ENCODE measurements at regions not wholly inside any gene's neighbourhood (a gene's known extent, or its start where the extent isn't known, plus 50 kb on each side); places are given as distances from the start of the nearest gene placed in this dataset.
A peak's percentile ranks its signal among the peaks of the same experiment; 100 is the strongest.

GRCh38 chr1:218772575-218772974, 401.1 kb upstream of the LYPLAL1 start:
- no peak overlapping the region for H3K4me3 ChIP-seq (ENCODE audit: low read length)
- no peak for DNase-seq (ENCODE audit: low read depth)
- no peak for TF ChIP-seq CTCF (conservative IDR thresholded peaks at IDR 0.05; ENCODE audit: low read depth, low read length)

- DNase-seq (ENCODE audit: low read depth), result peak; percentile 39
- no peak for TF ChIP-seq CTCF (conservative IDR thresholded peaks at IDR 0.05; ENCODE audit: low read depth, low read length)
- no peak overlapping the region for H3K4me3 ChIP-seq (ENCODE audit: low read length)
These were observed 398.1 kb upstream of the LYPLAL1 start for GRCh38 chr1:218775501-218776021.

- peak; percentile 34 for DNase-seq (ENCODE audit: low read depth)
- H3K4me3 ChIP-seq (ENCODE audit: low read length), result no peak overlapping the region
- TF ChIP-seq CTCF (conservative IDR thresholded peaks at IDR 0.05; ENCODE audit: low read depth, low read length), result no peak
These were observed 395.2 kb upstream of the LYPLAL1 start for GRCh38 chr1:218778257-218779126.

GRCh38 chr1:218779341-218780100, 394.2 kb upstream of the LYPLAL1 start:
- DNase-seq (ENCODE audit: low read depth), result no peak
- TF ChIP-seq CTCF (conservative IDR thresholded peaks at IDR 0.05; ENCODE audit: low read depth, low read length), result no peak
- no peak overlapping the region for H3K4me3 ChIP-seq (ENCODE audit: low read length)

GRCh38 chr1:218783131-218783530, 390.5 kb upstream of the LYPLAL1 start:
- TF ChIP-seq CTCF (conservative IDR thresholded peaks at IDR 0.05; ENCODE audit: low read depth, low read length), result no peak

GRCh38 chr1:218783916-218784315, 389.8 kb upstream of the LYPLAL1 start:
- H3K4me3 ChIP-seq (ENCODE audit: low read length), result no peak overlapping the region
- no peak for TF ChIP-seq CTCF (conservative IDR thresholded peaks at IDR 0.05; ENCODE audit: low read depth, low read length)

More at GRCh38 chr1:218783131-218783530, 390.5 kb upstream of the LYPLAL1 start:
- DNase-seq (ENCODE audit: low read depth), result no peak
- no peak overlapping the region for H3K4me3 ChIP-seq (ENCODE audit: low read length)

More at GRCh38 chr1:218783916-218784315, 389.8 kb upstream of the LYPLAL1 start:
- DNase-seq (ENCODE audit: low read depth), result no peak
